ENCODE measurements at regions not wholly inside any gene's neighbourhood (a gene's known extent, or its start where the extent isn't known, plus 50 kb on each side); places are given as distances from the start of the nearest gene placed in this dataset.
A peak's percentile ranks its signal among the peaks of the same experiment; 100 is the strongest.

DNA sequence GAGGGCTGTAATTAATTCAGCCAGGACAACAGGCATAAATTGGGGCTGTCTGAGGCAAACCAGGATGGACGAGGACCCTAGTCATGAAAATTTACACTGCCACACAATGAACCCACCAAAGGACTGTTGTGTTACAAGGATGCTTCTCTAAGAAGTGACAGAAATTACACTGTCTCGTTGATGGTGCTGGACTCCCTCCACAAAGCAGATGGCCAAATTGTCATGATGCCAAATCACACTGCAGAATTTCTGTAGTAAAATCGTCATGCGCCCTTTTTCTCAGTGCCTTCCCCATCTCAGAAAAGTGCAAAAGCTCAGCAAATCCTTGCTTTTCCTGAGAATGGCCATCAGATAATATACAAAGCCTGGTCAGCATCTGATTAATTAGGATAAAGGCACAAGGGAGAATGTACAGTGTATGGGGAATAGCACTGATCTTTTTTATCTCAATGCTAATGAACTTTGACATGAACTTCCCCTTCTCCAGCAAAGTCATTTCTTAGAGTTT lies 545.8 kb downstream of the CSNK1G3 start:
- no peak for TF ChIP-seq YY1 (IDR thresholded peaks at IDR 0.05; ENCODE audit: low read depth)
- TF ChIP-seq, protein P1, sequence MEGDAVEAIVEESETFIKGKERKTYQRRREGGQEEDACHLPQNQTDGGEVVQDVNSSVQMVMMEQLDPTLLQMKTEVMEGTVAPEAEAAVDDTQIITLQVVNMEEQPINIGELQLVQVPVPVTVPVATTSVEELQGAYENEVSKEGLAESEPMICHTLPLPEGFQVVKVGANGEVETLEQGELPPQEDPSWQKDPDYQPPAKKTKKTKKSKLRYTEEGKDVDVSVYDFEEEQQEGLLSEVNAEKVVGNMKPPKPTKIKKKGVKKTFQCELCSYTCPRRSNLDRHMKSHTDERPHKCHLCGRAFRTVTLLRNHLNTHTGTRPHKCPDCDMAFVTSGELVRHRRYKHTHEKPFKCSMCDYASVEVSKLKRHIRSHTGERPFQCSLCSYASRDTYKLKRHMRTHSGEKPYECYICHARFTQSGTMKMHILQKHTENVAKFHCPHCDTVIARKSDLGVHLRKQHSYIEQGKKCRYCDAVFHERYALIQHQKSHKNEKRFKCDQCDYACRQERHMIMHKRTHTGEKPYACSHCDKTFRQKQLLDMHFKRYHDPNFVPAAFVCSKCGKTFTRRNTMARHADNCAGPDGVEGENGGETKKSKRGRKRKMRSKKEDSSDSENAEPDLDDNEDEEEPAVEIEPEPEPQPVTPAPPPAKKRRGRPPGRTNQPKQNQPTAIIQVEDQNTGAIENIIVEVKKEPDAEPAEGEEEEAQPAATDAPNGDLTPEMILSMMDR (IDR thresholded peaks at IDR 0.05), result no peak
- TF ChIP-seq JUND (IDR thresholded peaks at IDR 0.05), result peak; percentile 87
- peak; percentile 92 for TF ChIP-seq FOXJ3 (CRISPR knock-in tag; IDR thresholded peaks at IDR 0.05)
- no peak; the same call in 1 of the 2 replicates for TF ChIP-seq SMC3 (IDR thresholded peaks at IDR 0.05; ENCODE audit: low read depth, low read length)
- peak; percentile 19; the same call in 1 of the 2 replicates for TF ChIP-seq SIN3A (IDR thresholded peaks at IDR 0.05; ENCODE audit: borderline replicate concordance, low read depth, low read length)

Data from SK-N-SH (cell line).